ENCODE measurements at regions not wholly inside any gene's neighbourhood (a gene's known extent, or its start where the extent isn't known, plus 50 kb on each side); places are given as distances from the start of the nearest gene placed in this dataset.

DNA sequence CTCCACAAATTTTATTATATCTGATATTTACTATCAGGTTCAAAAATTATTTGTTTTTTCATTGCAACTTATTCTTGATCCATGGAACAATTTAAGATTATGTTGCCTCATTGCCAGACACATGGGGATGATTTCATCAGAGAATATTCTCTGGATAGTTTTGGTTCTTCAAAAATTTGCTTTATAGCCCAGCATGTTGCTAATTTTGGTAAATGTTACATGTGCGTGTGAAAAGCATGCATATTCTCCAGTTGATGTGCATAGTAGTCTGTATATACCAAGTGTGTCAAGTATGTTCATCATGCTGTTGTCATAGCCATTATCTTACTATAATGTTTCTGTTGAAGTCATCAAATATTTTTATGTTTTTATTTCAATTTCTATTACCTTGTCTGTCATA lies 122.3 kb downstream of the RFC3 start:
- no peak overlapping the region for H3K4me2 ChIP-seq
- POLR2A ChIA-PET (ENCODE audit: unreplicated experiment), result no interaction called here
- H3K9me3 ChIP-seq (ENCODE audit: insufficient read depth, low read depth), result no peaks in the 10 kb centered on the region
- no peak overlapping the region for H3K4me3 ChIP-seq
- H3F3A ChIP-seq (ENCODE audit: insufficient read depth, low read depth), result no peaks in the 10 kb centered on the region
- intact Hi-C loops (cut with micrococcal nuclease; ENCODE audit: unreplicated experiment), result no loop called here
- no peaks in the 10 kb centered on the region for H3K79me2 ChIP-seq (ENCODE audit: low read depth)
- no peak overlapping the region for H3K27ac ChIP-seq
- no peaks in the 10 kb centered on the region for H4K20me1 ChIP-seq (ENCODE audit: insufficient read depth)
- BruUV-seq (replicated peaks), result no TSS peak
- no peaks in the 10 kb centered on the region for H3K9me2 ChIP-seq (ENCODE audit: insufficient read depth)
- H2AFZ ChIP-seq, result no peak overlapping the region
- no peaks in the 10 kb centered on the region for H3K36me3 ChIP-seq (ENCODE audit: low read depth)
- CTCF ChIA-PET, result no interaction called here
- no peak for TF ChIP-seq EZH2 (IDR thresholded peaks at IDR 0.05; ENCODE audit: low read depth)
- TF ChIP-seq, protein P1, sequence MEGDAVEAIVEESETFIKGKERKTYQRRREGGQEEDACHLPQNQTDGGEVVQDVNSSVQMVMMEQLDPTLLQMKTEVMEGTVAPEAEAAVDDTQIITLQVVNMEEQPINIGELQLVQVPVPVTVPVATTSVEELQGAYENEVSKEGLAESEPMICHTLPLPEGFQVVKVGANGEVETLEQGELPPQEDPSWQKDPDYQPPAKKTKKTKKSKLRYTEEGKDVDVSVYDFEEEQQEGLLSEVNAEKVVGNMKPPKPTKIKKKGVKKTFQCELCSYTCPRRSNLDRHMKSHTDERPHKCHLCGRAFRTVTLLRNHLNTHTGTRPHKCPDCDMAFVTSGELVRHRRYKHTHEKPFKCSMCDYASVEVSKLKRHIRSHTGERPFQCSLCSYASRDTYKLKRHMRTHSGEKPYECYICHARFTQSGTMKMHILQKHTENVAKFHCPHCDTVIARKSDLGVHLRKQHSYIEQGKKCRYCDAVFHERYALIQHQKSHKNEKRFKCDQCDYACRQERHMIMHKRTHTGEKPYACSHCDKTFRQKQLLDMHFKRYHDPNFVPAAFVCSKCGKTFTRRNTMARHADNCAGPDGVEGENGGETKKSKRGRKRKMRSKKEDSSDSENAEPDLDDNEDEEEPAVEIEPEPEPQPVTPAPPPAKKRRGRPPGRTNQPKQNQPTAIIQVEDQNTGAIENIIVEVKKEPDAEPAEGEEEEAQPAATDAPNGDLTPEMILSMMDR (conservative IDR thresholded peaks at IDR 0.05), result no peak
- no peaks in the 10 kb centered on the region for H3K27me3 ChIP-seq (ENCODE audit: insufficient read depth, low read depth)
- no peaks in the 10 kb centered on the region for H3K4me1 ChIP-seq (replicated peaks; ENCODE audit: insufficient read depth)
- no peak for DNase-seq

DNA sequence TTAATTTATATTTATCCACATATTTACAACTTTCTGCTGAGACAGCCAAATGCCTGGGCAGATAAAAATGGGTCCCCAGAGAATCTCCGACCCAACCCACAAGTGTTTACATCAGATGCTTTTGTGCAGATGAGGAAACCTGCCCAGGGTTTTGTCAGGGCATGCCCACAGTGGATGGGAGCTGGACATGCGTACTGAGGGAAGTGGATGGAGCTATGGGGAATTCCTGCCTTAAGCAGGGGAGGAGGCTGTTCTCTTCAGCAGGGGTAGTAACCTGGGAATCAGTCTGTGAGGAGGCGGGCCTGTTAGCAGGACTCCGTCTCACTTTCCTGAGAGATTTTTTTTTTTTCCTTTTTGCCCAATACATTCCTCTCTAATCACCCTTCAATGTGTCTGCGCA lies 122.9 kb downstream of the RFC3 start:
- no TSS peak for BruUV-seq (replicated peaks)
- no peak for DNase-seq
- Histone ChIP-seq H3K4me3 (no peak overlapping the region), H3K9me3 (ENCODE audit: insufficient read depth, low read depth) (no peaks in the 10 kb centered on the region), H3K27ac (no peak overlapping the region), H3F3A (ENCODE audit: insufficient read depth, low read depth) (no peaks in the 10 kb centered on the region), H3K4me2 (no peak overlapping the region), H3K36me3 (ENCODE audit: low read depth) (no peaks in the 10 kb centered on the region), H3K4me1 (replicated peaks; ENCODE audit: insufficient read depth) (no peaks in the 10 kb centered on the region), H4K20me1 (ENCODE audit: insufficient read depth) (no peaks in the 10 kb centered on the region), H2AFZ (no peak overlapping the region), H3K27me3 (ENCODE audit: insufficient read depth, low read depth) (no peaks in the 10 kb centered on the region), H3K9me2 (ENCODE audit: insufficient read depth) (no peaks in the 10 kb centered on the region), H3K79me2 (ENCODE audit: low read depth) (no peaks in the 10 kb centered on the region)
- intact Hi-C loops (cut with micrococcal nuclease; ENCODE audit: unreplicated experiment), result no loop called here
- CTCF ChIA-PET, result no interaction called here
- TF ChIP-seq, protein P1 (conservative IDR thresholded peaks at IDR 0.05), result no peak
- no peak for TF ChIP-seq EZH2 (IDR thresholded peaks at IDR 0.05; ENCODE audit: low read depth)
- POLR2A ChIA-PET (ENCODE audit: unreplicated experiment), result no interaction called here

DNA sequence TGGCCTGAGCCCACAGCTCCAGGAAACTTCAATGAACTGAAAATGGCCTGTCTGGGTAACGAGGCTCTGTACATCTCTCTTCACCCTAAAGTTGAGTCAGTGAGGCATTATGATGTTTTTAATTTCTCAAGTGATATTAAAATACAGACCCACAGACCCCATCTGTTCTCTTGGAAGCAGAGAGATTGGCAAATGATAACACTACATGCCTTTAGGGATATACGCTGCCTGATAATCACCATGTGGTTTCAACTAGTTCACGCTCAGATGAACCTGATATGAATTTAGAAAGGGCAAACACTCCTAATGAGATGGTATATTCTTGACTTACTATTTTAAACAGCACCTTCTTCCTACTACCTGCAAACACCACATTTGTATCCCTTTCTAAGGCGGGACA lies 127.5 kb downstream of the RFC3 start:
- intact Hi-C loops (cut with micrococcal nuclease; ENCODE audit: unreplicated experiment), result no loop called here
- CTCF ChIA-PET, result no interaction called here

More for the DNA sequence above, 127.5 kb downstream of the RFC3 start:
- H3K9me2 ChIP-seq (ENCODE audit: insufficient read depth), result no peaks in the 10 kb centered on the region
- TF ChIP-seq EZH2 (IDR thresholded peaks at IDR 0.05; ENCODE audit: low read depth), result no peak
- TF ChIP-seq, protein P1 (conservative IDR thresholded peaks at IDR 0.05), result no peak
- H3K4me2 ChIP-seq, result no peak overlapping the region
- no peaks in the 10 kb centered on the region for H4K20me1 ChIP-seq (ENCODE audit: insufficient read depth)
- BruUV-seq (replicated peaks), result no TSS peak
- no peaks in the 10 kb centered on the region for H3K79me2 ChIP-seq (ENCODE audit: low read depth)
- no peaks in the 10 kb centered on the region for H3K36me3 ChIP-seq (ENCODE audit: low read depth)
- POLR2A ChIA-PET (ENCODE audit: unreplicated experiment), result no interaction called here
- DNase-seq, result no peak
- H3K4me1 ChIP-seq (replicated peaks; ENCODE audit: insufficient read depth), result no peaks in the 10 kb centered on the region
- H3K27ac ChIP-seq, result no peak overlapping the region
- no peaks in the 10 kb centered on the region for H3K9me3 ChIP-seq (ENCODE audit: insufficient read depth, low read depth)
- H3K4me3 ChIP-seq, result no peak overlapping the region
- H3F3A ChIP-seq (ENCODE audit: insufficient read depth, low read depth), result no peaks in the 10 kb centered on the region
- H3K27me3 ChIP-seq (ENCODE audit: insufficient read depth, low read depth), result no peaks in the 10 kb centered on the region
- H2AFZ ChIP-seq, result no peak overlapping the region
